SU-DHL-6 (cell line): ENCODE measurements at regions not wholly inside any gene's neighbourhood (a gene's known extent, or its start where the extent isn't known, plus 50 kb on each side); places are given as distances from the start of the nearest gene placed in this dataset.

ENCODE experiments used
- H2AFZ ChIP-seq: fragments of 200-600 bp; sonication (generic); 2 replicates; pipeline ENCODE4 v1.6.1; 2014; ENCODE audit warnings: low read depth, mild to moderate bottlenecking, moderate library complexity, mixed read lengths, antibody characterized with exemption, low read length; ENCODE audit not compliant: severe bottlenecking
- H3F3A ChIP-seq: fragments of 200-600 bp; shearing (Covaris generic); 2 replicates; pipeline ENCODE4 v1.6.0; 2016; ENCODE audit warnings: antibody characterized with exemption, mild to moderate bottlenecking; ENCODE audit not compliant: insufficient read depth
- H3K27ac ChIP-seq: fragments of 200-600 bp; sonication (generic); 2 replicates; pipeline ENCODE4 v1.5.1; 2016; ENCODE audit warnings: low read depth, mild to moderate bottlenecking, low read length, moderate library complexity, mixed read lengths
- H3K27me3 ChIP-seq: fragments of 200-600 bp; sonication (generic), shearing (Covaris generic); 2 replicates; pipeline ENCODE4 v1.6.0; 2014; ENCODE audit warnings: mild to moderate bottlenecking, low read length
- H3K36me3 ChIP-seq: fragments of 200-600 bp; sonication (generic); 2 replicates; pipeline ENCODE4 v1.6.1; 2014; ENCODE audit warnings: mild to moderate bottlenecking, low read length, mixed read lengths
- H3K4me2 ChIP-seq: fragments of 300-600, 200-600 bp; shearing (Covaris generic), sonication (generic); 2 replicates; pipeline ENCODE4 v1.6.0; 2014; ENCODE audit warnings: low read length, low read depth, mild to moderate bottlenecking; ENCODE audit not compliant: poor library complexity, severe bottlenecking
- H3K4me3 ChIP-seq: fragments of 200-600 bp; sonication (generic); 2 replicates; pipeline ENCODE4 v1.5.1; 2014; ENCODE audit warnings: antibody characterized with exemption, low read length, mild to moderate bottlenecking, mixed read lengths; ENCODE audit not compliant: insufficient read depth, poor library complexity, severe bottlenecking
- H3K79me2 ChIP-seq: fragments of 200-600 bp; sonication (generic); 2 replicates; pipeline ENCODE4 v1.6.1; 2014; ENCODE audit warnings: mild to moderate bottlenecking, low read length, moderate library complexity; ENCODE audit not compliant: insufficient read depth
- H3K9ac ChIP-seq: fragments of 200-600 bp; sonication (generic); 2 replicates; pipeline ENCODE4 v1.7.0; 2014; ENCODE audit warnings: mild to moderate bottlenecking, low read length
- H3K9me2 ChIP-seq: fragments of 200-600 bp; sonication (generic); replicated peaks from 2 replicates; pipeline ENCODE4 v1.6.1; 2014; ENCODE audit warnings: low read length; ENCODE audit not compliant: insufficient read depth
- H3K9me3 ChIP-seq: fragments of 200-600 bp; sonication (generic); 2 replicates; pipeline ENCODE4 v1.6.1; 2014; ENCODE audit warnings: low read length, mixed read lengths; ENCODE audit not compliant: insufficient read depth
- H4K20me1 ChIP-seq: fragments of 200-600 bp; sonication (generic); 2 replicates; pipeline ENCODE4 v1.6.1; 2014; ENCODE audit warnings: low read depth, mild to moderate bottlenecking, antibody characterized with exemption, low read length, moderate library complexity, mixed read lengths
- CTCF ChIP-seq: fragments of 200-600 bp; sonication (generic); IDR thresholded peaks from one replicate; pipeline ENCODE4 v1.5.1; 2017; ENCODE audit warnings: antibody characterized with exemption, mild to moderate bottlenecking, low read length, moderate library complexity; ENCODE audit not compliant: insufficient read depth, poor library complexity, severe bottlenecking
- EZH2phosphoT487 ChIP-seq: fragments of 200-600 bp; sonication (generic), shearing (Covaris generic); conservative IDR thresholded peaks from 2 replicates; pipeline ENCODE4 v1.6.1; 2018; ENCODE audit warnings: mild to moderate bottlenecking, antibody characterized with exemption, low read length, moderate library complexity, mixed read lengths

- H3K9ac ChIP-seq: no peak overlapping the region
- no peak overlapping the region for H3K4me3 ChIP-seq
- no peak overlapping the region for H3K27ac ChIP-seq
- no peaks in the 10 kb centered on the region for H3K9me2 ChIP-seq
- H2AFZ ChIP-seq: no peak overlapping the region
- H3K36me3 ChIP-seq: no peaks in the 10 kb centered on the region
- no peak overlapping the region for H3K4me2 ChIP-seq
- H3F3A ChIP-seq: no peaks in the 10 kb centered on the region
- TF ChIP-seq CTCF (no peak), EZH2phosphoT487 (no peak)
- no peaks in the 10 kb centered on the region for H3K79me2 ChIP-seq
- no peaks in the 10 kb centered on the region for H3K27me3 ChIP-seq
- no peaks in the 10 kb centered on the region for H3K9me3 ChIP-seq
- no peaks in the 10 kb centered on the region for H4K20me1 ChIP-seq
Observed at GRCh38 chr5:85813146-85813545, 804.6 kb upstream of the COX7C start.

- no peak overlapping the region for H3K9ac ChIP-seq
- no peaks in the 10 kb centered on the region for H3K9me3 ChIP-seq
- H2AFZ ChIP-seq: no peak overlapping the region
- H3K27ac ChIP-seq: no peak overlapping the region
- no peaks in the 10 kb centered on the region for H3K27me3 ChIP-seq
- no peaks in the 10 kb centered on the region for H3K36me3 ChIP-seq
- H3F3A ChIP-seq: no peaks in the 10 kb centered on the region
- no peaks in the 10 kb centered on the region for H3K9me2 ChIP-seq
- H3K4me2 ChIP-seq: no peak overlapping the region
- no peaks in the 10 kb centered on the region for H3K79me2 ChIP-seq
- H4K20me1 ChIP-seq: no peaks in the 10 kb centered on the region
- no peak overlapping the region for H3K4me3 ChIP-seq
- TF ChIP-seq EZH2phosphoT487: no peak
- TF ChIP-seq CTCF: no peak
Observed at GRCh38 chr5:85814596-85814995, 803.1 kb upstream of the COX7C start.

GRCh38 chr5:85823462-85824426 lies 794.0 kb upstream of the COX7C start:
- TF ChIP-seq CTCF (no peak), EZH2phosphoT487 (no peak)
- H4K20me1 ChIP-seq: no peaks in the 10 kb centered on the region
- no peak overlapping the region for H3K4me2 ChIP-seq
- H3K27me3 ChIP-seq: no peaks in the 10 kb centered on the region
- no peak overlapping the region for H3K9ac ChIP-seq
- H3K36me3 ChIP-seq: no peaks in the 10 kb centered on the region
- no peak overlapping the region for H2AFZ ChIP-seq
- no peak overlapping the region for H3K27ac ChIP-seq
- H3K4me3 ChIP-seq: no peak overlapping the region
- H3K79me2 ChIP-seq: no peaks in the 10 kb centered on the region
- no peaks in the 10 kb centered on the region for H3K9me2 ChIP-seq
- no peaks in the 10 kb centered on the region for H3K9me3 ChIP-seq
- H3F3A ChIP-seq: no peaks in the 10 kb centered on the region
